ENCODE measurements at regions not wholly inside any gene's neighbourhood (a gene's known extent, or its start where the extent isn't known, plus 50 kb on each side); places are given as distances from the start of the nearest gene placed in this dataset.
"Not testable (repeated sequence)": the region's sequence is repeated elsewhere in the genome, so short reads cannot be mapped to it uniquely, and the experiment has no call there.

GRCh38 chr4:77452117-77452516, 153.5 kb upstream of the CXCL13 start:
- not testable (repeated sequence) for TF ChIP-seq CTCF (conservative IDR thresholded peaks at IDR 0.05); EZH2 (IDR thresholded peaks at IDR 0.05; ENCODE audit: low read depth)

Data from PC-9 (cell line).